GM18498 (cell line): ENCODE measurements at regions not wholly inside any gene's neighbourhood (a gene's known extent, or its start where the extent isn't known, plus 50 kb on each side); places are given as distances from the start of the nearest gene placed in this dataset.
A peak's percentile ranks its signal among the peaks of the same experiment; 100 is the strongest.

Experiments used
- ATAC-seq: cut with Tn5 transposase; IDR thresholded peaks from one replicate; pipeline ENCODE4 v1.9.1; 2021; ENCODE audit warnings: mild to moderate bottlenecking, moderate library complexity; ENCODE audit not compliant: unreplicated experiment

DNA sequence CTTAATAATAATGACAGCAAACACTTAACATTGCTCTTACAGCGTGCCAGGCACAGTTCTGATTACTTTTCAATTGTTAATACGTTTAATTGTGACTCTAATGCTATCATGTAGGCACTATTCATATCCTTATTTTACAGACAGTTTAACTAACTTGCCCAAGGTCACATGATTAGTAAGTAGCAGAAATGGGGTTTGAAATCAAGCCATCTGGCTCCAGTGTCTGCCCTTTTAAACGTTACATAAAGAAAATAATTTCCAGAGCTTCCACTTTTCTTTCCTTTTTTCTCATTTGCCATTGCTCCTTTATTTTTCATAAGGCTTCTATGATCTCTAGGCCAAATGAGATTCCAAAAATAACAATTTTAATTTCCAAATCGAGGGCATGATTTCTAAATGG, 50.6 kb upstream of the IKZF2 start:
- no peak for ATAC-seq

DNA sequence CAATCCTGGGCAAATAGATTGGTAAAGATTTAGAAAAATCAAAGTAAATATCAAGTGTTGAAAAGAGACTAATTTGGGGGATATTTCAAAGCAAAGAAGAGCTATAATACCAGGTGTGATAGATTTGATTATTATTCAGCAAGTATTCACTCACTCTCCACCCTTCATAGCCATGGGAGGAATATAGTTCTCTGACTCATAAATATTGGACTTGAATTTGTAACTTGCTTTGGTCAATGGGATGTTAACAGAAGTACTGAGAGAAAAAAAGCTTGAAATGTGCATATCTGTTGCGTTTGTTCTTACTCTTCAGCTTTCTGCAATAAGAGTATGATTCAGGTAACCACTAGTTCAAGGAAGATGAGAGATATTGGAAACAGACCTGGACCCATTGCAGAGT, 54.5 kb upstream of the IKZF2 start:
- ATAC-seq, result no peak

GRCh38 chr2:213213186-213213585, 61.8 kb upstream of the IKZF2 start:
- ATAC-seq, result no peak

GRCh38 chr2:213214209-213214608, 62.8 kb upstream of the IKZF2 start:
- ATAC-seq, result no peak

GRCh38 chr2:213216461-213216860, 65.0 kb upstream of the IKZF2 start:
- ATAC-seq, result no peak

DNA sequence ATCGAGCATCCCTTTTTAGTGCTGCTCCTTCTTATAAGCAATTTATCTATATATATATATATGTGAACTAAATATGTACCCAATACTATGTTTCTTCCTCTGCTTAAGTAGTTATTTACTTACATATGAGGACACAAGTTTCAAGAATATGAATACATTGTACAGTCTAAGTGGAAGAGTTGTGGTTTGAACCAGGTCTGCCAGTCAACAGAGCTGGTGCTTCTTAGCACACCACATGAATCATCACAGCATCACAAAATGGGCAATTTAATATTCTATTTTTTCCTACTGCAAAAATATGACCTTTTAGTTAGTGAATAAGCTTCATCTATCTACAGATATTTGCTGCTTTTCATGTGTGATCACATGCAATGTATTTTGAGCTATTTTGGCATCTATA, 64.4 kb upstream of the SPAG16 start:
- no peak for ATAC-seq

DNA sequence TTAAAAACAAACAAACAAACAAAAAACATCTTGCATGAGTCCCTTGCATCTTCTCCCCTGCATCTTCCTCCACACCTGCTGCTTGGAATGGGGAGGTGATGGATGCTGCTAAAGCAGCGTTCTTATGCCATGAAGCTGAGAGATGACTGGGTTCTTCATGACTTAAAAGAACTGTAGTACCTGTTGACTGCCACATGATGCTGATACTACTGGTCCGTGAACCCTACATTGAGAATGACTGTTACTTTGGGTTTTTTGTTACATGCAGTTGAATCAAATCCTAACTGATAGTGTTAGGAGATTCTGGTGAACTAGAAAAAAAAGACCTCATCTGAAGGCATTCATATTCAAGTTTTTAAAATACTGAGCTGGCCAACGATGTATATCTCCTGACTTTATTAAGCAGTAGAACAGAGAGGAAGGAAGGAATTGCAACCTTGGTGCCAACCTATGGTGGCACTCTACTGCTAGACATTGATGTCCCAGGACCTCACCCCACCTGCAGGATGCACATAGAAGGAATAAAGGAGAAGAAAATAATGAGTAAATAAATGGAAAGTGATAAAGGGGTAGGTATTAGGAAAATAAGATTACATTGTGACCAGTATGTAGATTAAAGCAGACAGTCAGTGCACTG, 63.2 kb upstream of the SPAG16 start:
- ATAC-seq, result peak; percentile 65

DNA sequence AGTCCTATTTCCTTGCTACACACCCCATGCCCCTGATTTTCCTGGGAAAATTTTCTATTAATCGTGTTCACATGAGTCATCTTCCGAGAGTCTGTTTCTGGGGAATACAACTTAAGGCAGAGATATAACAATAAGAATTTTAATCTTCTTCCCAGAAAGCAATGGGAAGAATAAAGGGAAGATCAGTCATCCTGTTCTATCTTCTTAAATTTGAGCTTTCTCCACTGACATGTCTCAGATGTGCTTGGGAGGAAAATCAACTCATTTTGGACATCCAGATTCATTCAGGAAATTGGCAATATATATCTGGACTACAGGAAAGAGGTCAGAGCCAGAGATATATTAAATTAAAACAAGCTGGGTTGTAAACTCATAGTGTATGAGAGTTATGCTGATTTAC, 62.3 kb upstream of the SPAG16 start:
- ATAC-seq, result no peak

DNA sequence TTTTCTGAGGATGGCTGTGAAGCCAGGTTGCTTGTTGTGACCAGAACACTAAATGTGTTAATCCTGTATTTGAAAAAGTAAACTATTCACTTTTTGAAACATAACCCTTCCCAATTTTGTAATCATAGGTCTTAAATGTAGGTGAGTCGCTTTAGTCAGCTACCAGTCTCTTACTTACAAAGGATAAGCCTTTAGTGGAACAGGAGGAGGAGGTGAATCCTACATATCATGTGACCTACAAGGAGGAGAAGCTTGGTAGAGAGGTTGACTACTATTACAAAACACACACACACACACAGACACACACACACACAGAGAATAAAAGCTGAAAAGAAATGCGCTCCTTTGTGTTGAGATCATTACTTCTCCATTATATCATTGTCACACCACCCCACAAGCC, 59.9 kb upstream of the SPAG16 start:
- no peak for ATAC-seq

- ATAC-seq, result no peak
These were observed 58.4 kb upstream of the SPAG16 start for GRCh38 chr2:213225866-213226265.

- ATAC-seq, result peak; percentile 88
These were observed 56.8 kb upstream of the SPAG16 start for GRCh38 chr2:213227458-213227857.

DNA sequence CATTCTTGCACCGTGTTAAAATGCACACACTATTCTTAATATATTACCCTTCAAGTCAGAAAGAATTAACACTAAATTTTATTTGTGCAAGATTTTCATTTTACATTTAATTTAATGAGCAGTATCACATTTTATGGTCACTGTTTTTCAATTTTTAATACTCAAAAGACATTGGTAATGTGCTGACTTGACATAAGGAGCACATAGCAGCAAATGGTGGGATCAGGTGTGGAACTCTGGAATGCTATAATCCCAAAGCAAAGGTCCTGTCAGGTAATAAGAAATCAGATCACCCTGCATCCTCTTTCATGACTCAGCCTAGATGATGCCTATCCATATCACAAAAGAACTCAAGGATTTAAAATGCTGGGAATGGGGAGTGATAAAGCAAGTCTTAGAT, 55.6 kb upstream of the SPAG16 start:
- no peak for ATAC-seq

DNA sequence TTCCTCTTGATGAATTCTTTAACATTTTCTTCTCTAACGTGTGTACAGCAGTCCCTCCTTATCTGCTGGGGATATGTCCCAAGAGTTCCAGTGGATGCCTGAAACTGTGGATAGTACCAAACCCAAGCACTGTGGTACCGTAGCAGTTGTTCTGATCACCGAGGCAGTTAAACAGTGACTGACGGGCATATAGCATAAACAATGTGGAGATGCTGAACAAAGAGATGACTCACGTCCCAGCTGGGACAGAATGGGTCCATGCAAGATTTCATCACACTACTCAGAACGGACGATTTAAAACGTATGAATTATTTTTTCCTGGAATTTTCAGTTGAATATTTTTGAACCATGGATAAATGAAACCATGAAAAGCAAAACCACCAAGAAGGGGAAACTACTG, 54.5 kb upstream of the SPAG16 start:
- peak; percentile 29 for ATAC-seq

GRCh38 chr2:213231966-213232365, 52.3 kb upstream of the SPAG16 start:
- no peak for ATAC-seq

DNA sequence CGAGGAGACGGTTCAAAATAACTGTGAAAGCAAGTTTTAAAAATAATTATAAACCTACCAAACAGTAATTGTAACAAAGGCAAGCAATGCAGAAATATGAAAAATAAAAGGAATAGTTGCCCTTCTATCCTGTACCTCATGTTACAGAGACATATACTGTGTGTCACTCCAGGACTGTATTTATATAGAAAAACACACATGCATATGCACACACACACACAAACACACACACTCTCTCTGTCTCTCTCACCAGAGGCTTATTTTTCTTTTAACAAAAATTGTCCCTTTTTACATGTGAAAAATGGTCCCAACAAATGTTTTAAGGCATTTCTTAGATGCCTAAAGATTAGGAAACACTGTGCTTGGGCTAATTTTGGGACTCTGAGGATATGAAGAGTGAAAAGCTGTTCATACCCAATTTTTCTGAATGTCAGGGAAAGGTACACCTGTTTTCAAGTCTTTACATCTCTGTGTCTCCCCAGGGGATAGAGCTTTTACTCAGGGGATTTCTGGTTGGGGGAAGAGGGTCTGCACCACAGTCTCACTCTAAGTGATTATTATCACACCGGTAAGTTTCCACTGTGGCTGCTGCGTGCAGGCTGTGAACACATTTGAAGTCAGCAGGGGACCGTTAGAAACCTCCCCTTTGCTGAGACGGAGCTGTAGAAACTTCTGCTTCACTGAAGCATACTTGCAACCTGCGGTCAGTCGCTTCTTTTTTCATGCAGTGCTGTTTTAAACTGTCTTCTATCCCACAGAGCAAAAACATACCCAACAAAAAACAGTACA, 51.4 kb upstream of the SPAG16 start:
- ATAC-seq, result peak; percentile 90

GRCh38 chr2:213233438-213234330, 50.6 kb upstream of the SPAG16 start:
- ATAC-seq, result no peak
